Activated T-helper 17 cell treated with anti-CD3 and anti-CD28 coated beads, Interleukin-2, amount 50 U/mL, for 72 hours (primary cell): ENCODE measurements at regions not wholly inside any gene's neighbourhood (a gene's known extent, or its start where the extent isn't known, plus 50 kb on each side); places are given as distances from the start of the nearest gene placed in this dataset.

Experiments
- ATAC-seq: fragments of 150-1000 bp; cut with Tn5 transposase; replicated peaks from 2 replicates; pipeline ENCODE4 v1.10.0; 2021; ENCODE audit warnings: mild to moderate bottlenecking, moderate library complexity
- H3K27ac Mint-ChIP-seq: one replicate; pipeline ENCODE4 v1.8.0; 2022; ENCODE audit warnings: mixed read lengths
- H3K27me3 Mint-ChIP-seq: one replicate; pipeline ENCODE4 v1.8.0; 2022; ENCODE audit warnings: mixed read lengths
- H3K36me3 Mint-ChIP-seq: one replicate; pipeline ENCODE4 v1.8.0; 2022; ENCODE audit warnings: low read depth, mild to moderate bottlenecking, mixed read lengths
- H3K4me1 Mint-ChIP-seq: one replicate; pipeline ENCODE4 v1.8.0; 2022; ENCODE audit warnings: mixed read lengths
- H3K4me3 Mint-ChIP-seq: one replicate; pipeline ENCODE4 v1.8.0; 2022; ENCODE audit warnings: mild to moderate bottlenecking, mixed read lengths
- H3K9me3 Mint-ChIP-seq: one replicate; pipeline ENCODE4 v1.8.0; 2022; ENCODE audit warnings: mixed read lengths

- no peak overlapping the region for H3K4me3 Mint-ChIP-seq
Observed at GRCh38 chr14:42138406-42138805, 531.7 kb downstream of the LRFN5 start.

GRCh38 chr14:42130815-42131214 is 524.1 kb downstream of the LRFN5 start:
- Mint-ChIP-seq H3K27me3 (no peaks in the 10 kb centered on the region), H3K4me1 (no peaks in the 10 kb centered on the region), H3K9me3 (peaks cover 8% of the 10 kb centered on the region), H3K4me3 (no peak overlapping the region), H3K27ac (no peak overlapping the region), H3K36me3 (no peaks in the 10 kb centered on the region)
- no peak for ATAC-seq

More at GRCh38 chr14:42138406-42138805, 531.7 kb downstream of the LRFN5 start:
- Mint-ChIP-seq H3K36me3 (no peaks in the 10 kb centered on the region), H3K9me3 (peaks cover 7% of the 10 kb centered on the region), H3K27me3 (no peaks in the 10 kb centered on the region), H3K4me1 (no peaks in the 10 kb centered on the region), H3K27ac (no peak overlapping the region)
- no peak for ATAC-seq

- Mint-ChIP-seq H3K4me3 (no peak overlapping the region), H3K27ac (no peak overlapping the region), H3K36me3 (no peaks in the 10 kb centered on the region), H3K27me3 (no peaks in the 10 kb centered on the region), H3K9me3 (peaks cover 4% of the 10 kb centered on the region), H3K4me1 (no peaks in the 10 kb centered on the region)
- no peak for ATAC-seq
Observed at GRCh38 chr14:42123526-42123925, 516.9 kb downstream of the LRFN5 start.

DNA sequence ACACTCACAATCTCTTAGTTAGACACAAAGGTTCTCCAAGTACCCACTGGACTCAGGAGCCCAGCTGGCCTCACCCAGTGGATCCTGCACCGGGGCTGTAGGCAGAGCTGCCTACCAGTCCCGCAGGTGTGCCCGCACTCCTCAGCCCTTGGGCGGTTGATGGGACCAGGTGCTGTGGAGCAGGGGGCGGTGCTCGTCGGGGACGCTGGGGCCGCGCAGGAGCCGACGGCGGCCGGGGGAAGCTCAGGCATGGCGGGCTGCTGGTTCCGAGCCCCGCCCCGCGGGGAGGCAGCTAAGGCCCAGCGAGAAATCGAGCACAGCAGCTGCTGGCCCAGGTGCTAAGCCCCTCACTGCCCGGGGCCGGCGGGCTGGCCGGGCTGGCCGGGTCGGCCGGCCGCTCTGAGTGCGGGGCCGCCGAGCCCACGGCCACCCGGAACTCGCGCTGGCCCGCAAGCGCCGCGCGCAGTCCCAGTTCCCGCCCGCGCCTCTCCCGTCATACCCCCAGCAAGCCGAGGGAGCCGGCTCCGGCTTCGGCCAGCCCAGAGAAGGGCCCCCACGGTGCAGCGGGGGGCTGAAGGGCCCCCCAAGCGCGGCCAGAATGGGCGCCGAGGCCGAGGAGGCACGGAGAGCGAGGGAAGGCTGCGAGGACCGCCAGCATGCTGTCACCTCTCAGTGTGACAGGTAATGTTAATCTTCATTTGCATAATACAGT is 506.8 kb downstream of the LRFN5 start:
- no peak overlapping the region for H3K27ac Mint-ChIP-seq
- no peak for ATAC-seq
- no peaks in the 10 kb centered on the region for H3K27me3 Mint-ChIP-seq
- H3K4me1 Mint-ChIP-seq = no peaks in the 10 kb centered on the region
- H3K9me3 Mint-ChIP-seq = peaks cover 4% of the 10 kb centered on the region
- H3K36me3 Mint-ChIP-seq = no peaks in the 10 kb centered on the region
- no peak overlapping the region for H3K4me3 Mint-ChIP-seq

GRCh38 chr14:42112108-42112507 is 505.4 kb downstream of the LRFN5 start:
- Mint-ChIP-seq H3K36me3 (no peaks in the 10 kb centered on the region), H3K4me3 (no peak overlapping the region), H3K9me3 (peaks cover 4% of the 10 kb centered on the region), H3K27ac (no peak overlapping the region), H3K4me1 (no peaks in the 10 kb centered on the region), H3K27me3 (no peaks in the 10 kb centered on the region)
- no peak for ATAC-seq

DNA sequence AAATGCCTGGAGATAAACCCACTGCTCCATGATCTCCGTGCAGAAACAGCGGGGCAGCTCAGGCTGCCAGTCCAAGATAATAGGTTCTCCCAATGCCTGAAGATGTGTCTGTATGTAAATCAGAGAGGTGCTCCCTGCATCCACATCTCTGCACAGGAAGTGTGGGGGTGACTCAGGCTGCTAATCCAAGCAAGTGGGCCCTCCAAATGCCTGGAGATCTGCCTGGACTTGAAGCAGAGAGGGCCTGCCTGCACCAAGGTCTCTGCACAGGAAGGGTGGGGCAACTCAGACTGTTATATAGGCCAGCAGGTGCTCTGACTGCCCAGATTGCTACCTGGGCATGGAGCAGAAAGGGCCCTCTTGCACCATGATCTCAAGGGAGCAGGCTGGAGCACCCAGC is 504.7 kb downstream of the LRFN5 start:
- ATAC-seq = no peak
- peaks cover 4% of the 10 kb centered on the region for H3K9me3 Mint-ChIP-seq
- no peaks in the 10 kb centered on the region for H3K36me3 Mint-ChIP-seq
- no peaks in the 10 kb centered on the region for H3K27me3 Mint-ChIP-seq
- no peaks in the 10 kb centered on the region for H3K4me1 Mint-ChIP-seq
- no peak overlapping the region for H3K4me3 Mint-ChIP-seq
- H3K27ac Mint-ChIP-seq = no peak overlapping the region

DNA sequence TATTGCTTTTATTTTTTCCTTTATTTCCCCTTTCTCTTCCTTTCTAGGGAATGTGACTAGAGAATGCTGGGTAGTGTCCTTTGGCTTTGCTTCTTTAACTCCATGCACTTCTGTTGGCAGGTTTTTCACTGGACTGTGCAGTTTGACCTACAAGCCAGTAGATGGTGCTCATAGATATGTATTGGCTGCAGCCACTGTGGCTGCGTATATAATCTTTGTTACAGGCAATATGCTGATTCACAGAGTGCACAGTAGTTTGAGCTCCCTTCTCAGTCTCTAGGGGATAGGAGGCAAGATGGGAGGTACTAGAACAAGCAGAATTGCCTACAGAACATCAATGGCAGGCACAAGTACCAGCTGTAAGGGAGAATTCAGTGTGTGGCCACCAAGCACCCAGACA is 503.5 kb downstream of the LRFN5 start:
- no peak for ATAC-seq
- no peaks in the 10 kb centered on the region for H3K4me1 Mint-ChIP-seq
- no peaks in the 10 kb centered on the region for H3K36me3 Mint-ChIP-seq
- H3K9me3 Mint-ChIP-seq = peaks cover 4% of the 10 kb centered on the region
- no peak overlapping the region for H3K27ac Mint-ChIP-seq
- H3K4me3 Mint-ChIP-seq = no peak overlapping the region
- H3K27me3 Mint-ChIP-seq = no peaks in the 10 kb centered on the region

- Mint-ChIP-seq H3K27me3 (no peaks in the 10 kb centered on the region), H3K27ac (no peak overlapping the region), H3K36me3 (no peaks in the 10 kb centered on the region), H3K4me1 (no peaks in the 10 kb centered on the region), H3K9me3 (no peaks in the 10 kb centered on the region), H3K4me3 (no peak overlapping the region)
- no peak for ATAC-seq
Observed at GRCh38 chr14:42095155-42095554, 488.5 kb downstream of the LRFN5 start.

DNA sequence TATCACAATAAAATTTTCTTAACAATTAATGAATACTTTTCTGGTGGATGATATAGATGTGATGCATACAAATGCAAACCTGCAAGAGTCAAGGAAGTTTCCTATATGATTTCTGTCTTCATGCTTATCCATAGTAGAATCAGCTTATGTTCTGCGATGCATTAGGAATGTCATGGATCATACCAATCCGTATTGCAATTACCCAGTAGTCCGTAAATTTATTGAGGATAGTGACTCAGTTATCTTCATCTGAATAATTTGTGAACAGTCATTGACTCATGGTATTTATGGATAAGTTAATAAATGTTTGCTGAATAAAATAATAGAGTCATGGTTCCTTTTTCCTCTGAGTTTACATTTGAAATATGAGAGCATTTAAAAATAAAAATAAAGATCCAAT is 483.4 kb downstream of the LRFN5 start:
- no peak overlapping the region for H3K27ac Mint-ChIP-seq
- no peak for ATAC-seq
- H3K36me3 Mint-ChIP-seq = no peaks in the 10 kb centered on the region
- H3K4me1 Mint-ChIP-seq = no peaks in the 10 kb centered on the region
- H3K4me3 Mint-ChIP-seq = no peak overlapping the region
- H3K9me3 Mint-ChIP-seq = peaks cover 6% of the 10 kb centered on the region
- H3K27me3 Mint-ChIP-seq = no peaks in the 10 kb centered on the region

DNA sequence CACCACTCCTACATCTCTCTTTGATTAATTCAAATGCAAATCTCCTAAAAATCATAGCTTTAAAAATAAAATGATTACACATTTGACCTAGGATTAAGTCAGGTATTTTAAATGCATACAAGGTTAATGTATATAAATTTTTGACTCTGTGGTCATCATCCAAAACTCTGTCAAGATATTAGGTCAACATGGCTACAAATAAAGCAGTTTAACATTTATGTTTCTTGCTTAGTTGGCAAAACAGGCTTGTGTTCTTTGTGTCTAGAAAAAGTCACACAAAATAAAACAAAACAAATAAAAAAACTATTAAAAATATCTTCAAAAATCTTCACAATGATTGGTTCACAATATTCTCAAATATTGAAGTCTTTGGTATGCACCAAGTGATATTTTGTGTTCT is 473.2 kb downstream of the LRFN5 start:
- no peak overlapping the region for H3K4me3 Mint-ChIP-seq
- H3K9me3 Mint-ChIP-seq = peaks cover 5% of the 10 kb centered on the region
- no peak for ATAC-seq
- H3K27me3 Mint-ChIP-seq = no peaks in the 10 kb centered on the region
- H3K36me3 Mint-ChIP-seq = no peaks in the 10 kb centered on the region
- no peak overlapping the region for H3K27ac Mint-ChIP-seq
- no peaks in the 10 kb centered on the region for H3K4me1 Mint-ChIP-seq

DNA sequence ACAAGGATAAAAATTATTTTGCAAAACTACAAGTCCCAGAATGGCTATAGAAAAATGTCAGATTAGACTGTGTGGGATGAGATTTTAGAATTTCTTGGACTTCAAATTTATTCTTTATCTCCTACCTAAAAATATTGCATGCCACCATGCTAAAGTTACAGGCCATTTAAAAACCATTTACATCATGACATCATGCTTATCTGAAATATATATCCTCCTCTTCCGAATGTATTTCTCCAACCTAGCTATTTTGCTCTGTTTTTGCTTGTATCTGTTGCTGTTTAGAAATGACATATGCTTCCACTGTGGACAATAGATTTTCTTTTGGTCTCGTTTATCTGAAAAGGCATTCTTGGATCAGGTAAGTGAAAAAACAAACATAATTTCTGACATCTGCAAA is 471.7 kb downstream of the LRFN5 start:
- Mint-ChIP-seq H3K36me3 (no peaks in the 10 kb centered on the region), H3K9me3 (no peaks in the 10 kb centered on the region), H3K27ac (no peak overlapping the region), H3K27me3 (no peaks in the 10 kb centered on the region), H3K4me3 (no peak overlapping the region), H3K4me1 (no peaks in the 10 kb centered on the region)
- no peak for ATAC-seq

GRCh38 chr14:42070031-42070430 is 463.4 kb downstream of the LRFN5 start:
- H3K27me3 Mint-ChIP-seq = no peaks in the 10 kb centered on the region
- H3K27ac Mint-ChIP-seq = no peak overlapping the region
- no peak for ATAC-seq
- H3K36me3 Mint-ChIP-seq = no peaks in the 10 kb centered on the region
- H3K4me1 Mint-ChIP-seq = no peaks in the 10 kb centered on the region
- H3K4me3 Mint-ChIP-seq = no peak overlapping the region
- no peaks in the 10 kb centered on the region for H3K9me3 Mint-ChIP-seq

DNA sequence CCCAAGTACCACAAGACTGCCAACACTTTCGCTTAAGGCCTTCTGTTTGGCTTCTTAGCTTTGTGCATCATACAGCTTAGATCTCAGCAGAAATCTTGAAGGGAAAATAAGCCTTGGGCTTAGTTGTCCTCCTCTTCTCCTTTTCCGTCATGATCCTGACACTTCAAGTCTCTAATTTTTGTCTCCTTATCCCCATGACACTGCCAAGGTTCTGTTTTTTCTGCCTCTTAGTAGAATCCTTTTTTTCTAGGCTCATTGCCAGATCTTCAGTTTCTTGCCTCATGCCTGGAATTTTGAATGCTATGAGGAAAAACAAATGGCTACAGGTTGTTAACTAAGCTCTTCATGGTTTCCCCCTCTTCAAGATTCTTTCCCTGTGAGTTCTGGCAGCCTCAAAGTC is 450.4 kb downstream of the LRFN5 start:
- H3K4me3 Mint-ChIP-seq = no peak overlapping the region
- H3K27me3 Mint-ChIP-seq = no peaks in the 10 kb centered on the region
- H3K36me3 Mint-ChIP-seq = no peaks in the 10 kb centered on the region
- H3K4me1 Mint-ChIP-seq = no peaks in the 10 kb centered on the region
- H3K9me3 Mint-ChIP-seq = no peaks in the 10 kb centered on the region
- no peak for ATAC-seq
- H3K27ac Mint-ChIP-seq = no peak overlapping the region

- no peak for ATAC-seq
- Mint-ChIP-seq H3K9me3 (peaks cover 9% of the 10 kb centered on the region), H3K4me3 (no peak overlapping the region), H3K27ac (no peak overlapping the region), H3K36me3 (no peaks in the 10 kb centered on the region), H3K27me3 (no peaks in the 10 kb centered on the region), H3K4me1 (no peaks in the 10 kb centered on the region)
Observed at GRCh38 chr14:42047421-42048055, 440.9 kb downstream of the LRFN5 start.

GRCh38 chr14:42045383-42045782 is 438.7 kb downstream of the LRFN5 start:
- H3K27ac Mint-ChIP-seq = no peak overlapping the region
- H3K4me3 Mint-ChIP-seq = no peak overlapping the region
- ATAC-seq = no peak
- no peaks in the 10 kb centered on the region for H3K27me3 Mint-ChIP-seq
- H3K36me3 Mint-ChIP-seq = no peaks in the 10 kb centered on the region
- H3K4me1 Mint-ChIP-seq = no peaks in the 10 kb centered on the region
- H3K9me3 Mint-ChIP-seq = peaks cover 6% of the 10 kb centered on the region
